ENCODE measurements at regions not wholly inside any gene's neighbourhood (a gene's known extent, or its start where the extent isn't known, plus 50 kb on each side); places are given as distances from the start of the nearest gene placed in this dataset.

- H3K4me1 ChIP-seq, result no peaks in the 10 kb centered on the region
- intact Hi-C loops (cut with DNase I), result no loop called here
- 80 to 81% methylated on average over 1 of the region's 1 CpG for WGBS, 2 donors
- no peak overlapping the region for H3K27ac ChIP-seq
- no peaks in the 10 kb centered on the region for H3K9me3 ChIP-seq
- DNase-seq, result no peak
- no peaks in the 10 kb centered on the region for H3K36me3 ChIP-seq
- TF ChIP-seq CTCF (IDR thresholded peaks at IDR 0.05) (no peak), POLR2A (IDR thresholded peaks at IDR 0.05) (no peak)
- no peak overlapping the region for H3K4me3 ChIP-seq
- no peaks in the 10 kb centered on the region for H3K27me3 ChIP-seq
Measured at GRCh38 chr4:138761638-138762220, 253.9 kb upstream of the NOCT start.

GRCh38 chr4:138759554-138759902 is 256.1 kb upstream of the NOCT start:
- Histone ChIP-seq H3K27ac (no peak overlapping the region), H3K27me3 (no peaks in the 10 kb centered on the region), H3K9me3 (no peaks in the 10 kb centered on the region), H3K36me3 (no peaks in the 10 kb centered on the region), H3K4me1 (no peaks in the 10 kb centered on the region), H3K4me3 (no peak overlapping the region)
- 57 to 67% methylated on average over 1 to 2 of the region's 2 CpGs for WGBS, 2 donors
- intact Hi-C loops (cut with DNase I), result no loop called here
- DNase-seq, result no peak
- TF ChIP-seq CTCF (IDR thresholded peaks at IDR 0.05), result no peak

GRCh38 chr4:138758876-138759553 is 256.6 kb upstream of the NOCT start:
- Histone ChIP-seq H3K27me3 (no peaks in the 10 kb centered on the region), H3K27ac (no peak overlapping the region), H3K36me3 (no peaks in the 10 kb centered on the region), H3K9me3 (no peaks in the 10 kb centered on the region), H3K4me3 (no peak overlapping the region), H3K4me1 (no peaks in the 10 kb centered on the region)
- DNase-seq, result no peak
- WGBS, 2 donors, result 73 to 77% methylated on average over 9 of the region's 9 CpGs
- TF ChIP-seq POLR2A (IDR thresholded peaks at IDR 0.05), result no peak
- no peak for TF ChIP-seq CTCF (IDR thresholded peaks at IDR 0.05)
- intact Hi-C loops (cut with DNase I), result no loop called here

- DNase-seq, result no peak
- no peaks in the 10 kb centered on the region for H3K36me3 ChIP-seq
- H3K4me3 ChIP-seq, result no peak overlapping the region
- H3K27me3 ChIP-seq, result no peaks in the 10 kb centered on the region
- no peak overlapping the region for H3K27ac ChIP-seq
- H3K9me3 ChIP-seq, result no peaks in the 10 kb centered on the region
- H3K4me1 ChIP-seq, result no peaks in the 10 kb centered on the region
- TF ChIP-seq CTCF (IDR thresholded peaks at IDR 0.05), result no peak
- TF ChIP-seq POLR2A (IDR thresholded peaks at IDR 0.05), result no peak
- WGBS, 2 donors, result 76 to 85% methylated on average over 5 of the region's 5 CpGs
- intact Hi-C loops (cut with DNase I), result no loop called here
Measured at GRCh38 chr4:138758196-138758595, 257.4 kb upstream of the NOCT start.

GRCh38 chr4:138757432-138757831 is 258.1 kb upstream of the NOCT start:
- intact Hi-C loops (cut with DNase I), result no loop called here
- Histone ChIP-seq H3K27me3 (no peaks in the 10 kb centered on the region), H3K4me1 (no peaks in the 10 kb centered on the region), H3K36me3 (no peaks in the 10 kb centered on the region), H3K27ac (no peak overlapping the region), H3K4me3 (no peak overlapping the region), H3K9me3 (no peaks in the 10 kb centered on the region)
- no peak for TF ChIP-seq CTCF (IDR thresholded peaks at IDR 0.05)
- TF ChIP-seq POLR2A (IDR thresholded peaks at IDR 0.05), result no peak
- WGBS, 2 donors, result 77 to 88% methylated on average over 4 of the region's 4 CpGs
- no peak for DNase-seq

All from esophagus squamous epithelium (tissue), 5 donors.